ENCODE measurements at regions not wholly inside any gene's neighbourhood (a gene's known extent, or its start where the extent isn't known, plus 50 kb on each side); places are given as distances from the start of the nearest gene placed in this dataset.
A peak's percentile ranks its signal among the peaks of the same experiment; 100 is the strongest.

GRCh38 chr10:131843089-131843595 lies 57.7 kb upstream of the PPP2R2D start:
- Mint-ChIP-seq H3K9me3 (ENCODE audit: unreplicated experiment) (no peaks in the 10 kb centered on the region), H3K36me3 (ENCODE audit: insufficient read depth, unreplicated experiment) (no peaks in the 10 kb centered on the region), H3K4me1 (ENCODE audit: low read depth, unreplicated experiment) (no peaks in the 10 kb centered on the region), H3K27me3 (ENCODE audit: insufficient read depth, unreplicated experiment) (no peaks in the 10 kb centered on the region), H3K27ac (ENCODE audit: unreplicated experiment) (no peak overlapping the region), H3K4me3 (ENCODE audit: unreplicated experiment) (no peak overlapping the region)
- H3K9me3 ChIP-seq = no peaks in the 10 kb centered on the region
- H3K4me3 ChIP-seq (ENCODE audit: low read depth, low read length) = no peak overlapping the region
- peak in 1 of 2 experiments; percentile 20 for DNase-seq
- TF ChIP-seq, protein P1, sequence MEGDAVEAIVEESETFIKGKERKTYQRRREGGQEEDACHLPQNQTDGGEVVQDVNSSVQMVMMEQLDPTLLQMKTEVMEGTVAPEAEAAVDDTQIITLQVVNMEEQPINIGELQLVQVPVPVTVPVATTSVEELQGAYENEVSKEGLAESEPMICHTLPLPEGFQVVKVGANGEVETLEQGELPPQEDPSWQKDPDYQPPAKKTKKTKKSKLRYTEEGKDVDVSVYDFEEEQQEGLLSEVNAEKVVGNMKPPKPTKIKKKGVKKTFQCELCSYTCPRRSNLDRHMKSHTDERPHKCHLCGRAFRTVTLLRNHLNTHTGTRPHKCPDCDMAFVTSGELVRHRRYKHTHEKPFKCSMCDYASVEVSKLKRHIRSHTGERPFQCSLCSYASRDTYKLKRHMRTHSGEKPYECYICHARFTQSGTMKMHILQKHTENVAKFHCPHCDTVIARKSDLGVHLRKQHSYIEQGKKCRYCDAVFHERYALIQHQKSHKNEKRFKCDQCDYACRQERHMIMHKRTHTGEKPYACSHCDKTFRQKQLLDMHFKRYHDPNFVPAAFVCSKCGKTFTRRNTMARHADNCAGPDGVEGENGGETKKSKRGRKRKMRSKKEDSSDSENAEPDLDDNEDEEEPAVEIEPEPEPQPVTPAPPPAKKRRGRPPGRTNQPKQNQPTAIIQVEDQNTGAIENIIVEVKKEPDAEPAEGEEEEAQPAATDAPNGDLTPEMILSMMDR (IDR thresholded peaks at IDR 0.05; ENCODE audit: insufficient read depth in 1 of 2, low read depth in 1 of 2, low read length in 1 of 2, severe bottlenecking in 1 of 2, unreplicated experiment in 1 of 2) = no peak
- H3K27me3 ChIP-seq (replicated peaks; ENCODE audit: control insufficient read depth, insufficient read depth, low read length) = no peaks in the 10 kb centered on the region
- H3K4me1 ChIP-seq = no peaks in the 10 kb centered on the region
- ChIA-PET CTCF (no interaction called here), POLR2A (no interaction called here)
- no peaks in the 10 kb centered on the region for H3K36me3 ChIP-seq (ENCODE audit: control insufficient read depth, insufficient read depth, low read length)
- intact Hi-C loops (cut with micrococcal nuclease; ENCODE audit: unreplicated experiment) = no loop called here
- BruUV-seq (replicated peaks) = no TSS peak

- CTCF ChIA-PET = no interaction called here
- Histone ChIP-seq H3K9me3 (no peaks in the 10 kb centered on the region), H3K4me3 (ENCODE audit: low read depth, low read length) (no peak overlapping the region), H3K36me3 (ENCODE audit: control insufficient read depth, insufficient read depth, low read length) (no peaks in the 10 kb centered on the region), H3K27me3 (replicated peaks; ENCODE audit: control insufficient read depth, insufficient read depth, low read length) (no peaks in the 10 kb centered on the region), H3K4me1 (no peaks in the 10 kb centered on the region)
- POLR2A ChIA-PET = no interaction called here
- Mint-ChIP-seq H3K27ac (ENCODE audit: unreplicated experiment) (no peak overlapping the region), H3K36me3 (ENCODE audit: insufficient read depth, unreplicated experiment) (no peaks in the 10 kb centered on the region), H3K27me3 (ENCODE audit: insufficient read depth, unreplicated experiment) (no peaks in the 10 kb centered on the region), H3K9me3 (ENCODE audit: unreplicated experiment) (no peaks in the 10 kb centered on the region), H3K4me1 (ENCODE audit: low read depth, unreplicated experiment) (no peaks in the 10 kb centered on the region), H3K4me3 (ENCODE audit: unreplicated experiment) (no peak overlapping the region)
- TF ChIP-seq, protein P1 (IDR thresholded peaks at IDR 0.05; ENCODE audit: insufficient read depth in 1 of 2, low read depth in 1 of 2, low read length in 1 of 2, severe bottlenecking in 1 of 2, unreplicated experiment in 1 of 2) = no peak
- peak in 1 of 2 experiments; percentile 14 for DNase-seq
- intact Hi-C loops (cut with micrococcal nuclease; ENCODE audit: unreplicated experiment) = no loop called here
- BruUV-seq (replicated peaks) = no TSS peak
Measured at GRCh38 chr10:131843881-131844284, 56.9 kb upstream of the PPP2R2D start.

GRCh38 chr10:131844529-131845084 lies 56.2 kb upstream of the PPP2R2D start:
- no peaks in the 10 kb centered on the region for H3K36me3 Mint-ChIP-seq (ENCODE audit: insufficient read depth, unreplicated experiment)
- H3K4me3 Mint-ChIP-seq (ENCODE audit: unreplicated experiment) = no peak overlapping the region
- no peaks in the 10 kb centered on the region for H3K27me3 Mint-ChIP-seq (ENCODE audit: insufficient read depth, unreplicated experiment)
- H3K27ac Mint-ChIP-seq (ENCODE audit: unreplicated experiment) = no peak overlapping the region
- TF ChIP-seq, protein P1 (IDR thresholded peaks at IDR 0.05; ENCODE audit: insufficient read depth in 1 of 2, low read depth in 1 of 2, low read length in 1 of 2, severe bottlenecking in 1 of 2, unreplicated experiment in 1 of 2) = no peak
- no TSS peak for BruUV-seq (replicated peaks)
- ChIA-PET CTCF (no interaction called here), POLR2A (no interaction called here)
- H3K4me1 Mint-ChIP-seq (ENCODE audit: low read depth, unreplicated experiment) = no peaks in the 10 kb centered on the region
- intact Hi-C loops (cut with micrococcal nuclease; ENCODE audit: unreplicated experiment) = no loop called here
- Histone ChIP-seq H3K27me3 (replicated peaks; ENCODE audit: control insufficient read depth, insufficient read depth, low read length) (no peaks in the 10 kb centered on the region), H3K9me3 (no peaks in the 10 kb centered on the region), H3K4me3 (ENCODE audit: low read depth, low read length) (no peak overlapping the region), H3K36me3 (ENCODE audit: control insufficient read depth, insufficient read depth, low read length) (no peaks in the 10 kb centered on the region), H3K4me1 (no peaks in the 10 kb centered on the region)
- H3K9me3 Mint-ChIP-seq (ENCODE audit: unreplicated experiment) = no peaks in the 10 kb centered on the region
- no peak for DNase-seq

Measured in Caco-2 (cell line).